Heart left ventricle (tissue), 16 donors: ENCODE measurements at regions not wholly inside any gene's neighbourhood (a gene's known extent, or its start where the extent isn't known, plus 50 kb on each side); places are given as distances from the start of the nearest gene placed in this dataset.

Experiments used
- ATAC-seq, 4 donors: fragments of 200-7000 bp; cut with Tn5 transposase; one replicate each; pipeline ENCODE4 v1.9.1; 2020 to 2022; ENCODE audit warnings: moderate library complexity in 4 of 4, mild to moderate bottlenecking in 3 of 4, moderate number of reproducible peaks in 1 of 4
- DNase-seq, 5 donors: peaks; one replicate each; pipeline ENCODE4 v3.0.0-alpha.2; 2020
- H3K27ac ChIP-seq, 12 donors: fragments of 200-600 bp; sonication (generic) in 4 of 12; one replicate each; pipeline versions ENCODE4 v1.5.0 to v1.8.0; 2016 to 2022; ENCODE audit warnings: mild to moderate bottlenecking in 2 of 12
- H3K27me3 ChIP-seq, 9 donors: fragments of 200-600 bp; sonication (generic) in 2 of 9; one replicate each; pipeline versions ENCODE4 v1.5.1 to v1.8.0; 2016 to 2022; ENCODE audit warnings: mild to moderate bottlenecking in 3 of 9
- H3K36me3 ChIP-seq, 9 donors: fragments of 200-600 bp; sonication (generic) in 2 of 9; one replicate each; pipeline versions ENCODE4 v1.5.0 to v1.8.0; 2018 to 2022; ENCODE audit warnings: mild to moderate bottlenecking in 2 of 9
- H3K4me1 ChIP-seq, 12 donors: fragments of 200-600 bp; sonication (generic) in 4 of 12; one replicate each; pipeline versions ENCODE4 v1.5.0 to v1.8.0; 2016 to 2022; ENCODE audit warnings: mild to moderate bottlenecking in 3 of 12
- H3K4me3 ChIP-seq, 12 donors: fragments of 200-600 bp; sonication (generic) in 4 of 12; one replicate each; pipeline versions ENCODE4 v1.5.0 to v1.8.0; 2017 to 2022; ENCODE audit warnings: mild to moderate bottlenecking in 9 of 12, moderate library complexity in 4 of 12
- H3K9me3 ChIP-seq, 12 donors: fragments of 200-600 bp; sonication (generic) in 4 of 12; one replicate each; pipeline versions ENCODE4 v1.5.0 to v1.8.0; 2016 to 2022; ENCODE audit warnings: mild to moderate bottlenecking in 1 of 12
- POLR2A ChIP-seq, 2 donors: fragments of 450-650 bp; IDR thresholded peaks; one replicate each; pipeline ENCODE4 v1.6.1; 2017; ENCODE audit warnings: antibody characterized with exemption in 2 of 2, mild to moderate bottlenecking in 2 of 2, moderate library complexity in 2 of 2
- WGBS, 4 donors: extraction: QIAGEN DNeasy Blood & Tissue Kit in 2 of 4; methylation state at CpG; one replicate each; pipeline versions ENCODE4 v1.1.5 to v1.1.7; 2013 to 2018; 5-methylcytosine and 5-hydroxymethylcytosine counted together
- intact Hi-C, 10 donors: fragments of 100-400 bp; cut with DNase I; formaldehyde crosslinking; loops; one replicate each; pipeline versions ENCODE4 v1.11.1 to v1.14.2; 2022
- TF ChIP-seq, protein P1 (sequence below), 12 donors: fragments of 200-600 bp; sonication (generic) in 4 of 12; IDR thresholded peaks; one replicate each; pipeline versions ENCODE4 v1.5.0 to v1.8.0; 2018 to 2022; ENCODE audit warnings: antibody characterized with exemption in 12 of 12, mild to moderate bottlenecking in 5 of 12
- donor health status: ischemic (EF 13 %, LVEDD 7.1; RV severe dilation, severe dysfunction).
- donor health status: healthy with polysubstance abuse.
- donor health status: DM: no; HTN: yes; CAD: no.
- donor health status: DM: no; HTN: no; CAD: no.
- donor health status: ischemic (EF 25% LVEDD 6.9; RV normal size, moderate dysfunction).
- donor health status: ischemic (EF 25% LVEDD 5.7; RV mildly dilated, moderate dysfunction).
- donor health status: healthy.
- donor health status: DM: yes; HTN: yes; CAD: no.
- donor health status: ischemic (EF 35%, LVEDD 5.7; RV mildly dilated, moderate dysfunction).
- donor health status: nonischemic (EF 11% LVEDD 7.7; RV severe dilation, severe dysfunction).
- donor health status: DM: yes; HTN: yes; CAD: no.
- donor health status: PGD.
- donor health status: ischemic (EF 29% LVEDD 5.4; RV normal size, mild dysfunction).
- donor health status: nonischemic (EF 23%, LVEDD 6.1; RV moderate dilation, normal function).

- no peaks in the 10 kb centered on the region for H3K27me3 ChIP-seq
- TF ChIP-seq, protein P1, sequence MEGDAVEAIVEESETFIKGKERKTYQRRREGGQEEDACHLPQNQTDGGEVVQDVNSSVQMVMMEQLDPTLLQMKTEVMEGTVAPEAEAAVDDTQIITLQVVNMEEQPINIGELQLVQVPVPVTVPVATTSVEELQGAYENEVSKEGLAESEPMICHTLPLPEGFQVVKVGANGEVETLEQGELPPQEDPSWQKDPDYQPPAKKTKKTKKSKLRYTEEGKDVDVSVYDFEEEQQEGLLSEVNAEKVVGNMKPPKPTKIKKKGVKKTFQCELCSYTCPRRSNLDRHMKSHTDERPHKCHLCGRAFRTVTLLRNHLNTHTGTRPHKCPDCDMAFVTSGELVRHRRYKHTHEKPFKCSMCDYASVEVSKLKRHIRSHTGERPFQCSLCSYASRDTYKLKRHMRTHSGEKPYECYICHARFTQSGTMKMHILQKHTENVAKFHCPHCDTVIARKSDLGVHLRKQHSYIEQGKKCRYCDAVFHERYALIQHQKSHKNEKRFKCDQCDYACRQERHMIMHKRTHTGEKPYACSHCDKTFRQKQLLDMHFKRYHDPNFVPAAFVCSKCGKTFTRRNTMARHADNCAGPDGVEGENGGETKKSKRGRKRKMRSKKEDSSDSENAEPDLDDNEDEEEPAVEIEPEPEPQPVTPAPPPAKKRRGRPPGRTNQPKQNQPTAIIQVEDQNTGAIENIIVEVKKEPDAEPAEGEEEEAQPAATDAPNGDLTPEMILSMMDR (IDR thresholded peaks at IDR 0.05) = no peak
- TF ChIP-seq POLR2A (IDR thresholded peaks at IDR 0.05) = no peak
- no peak for ATAC-seq
- H3K4me3 ChIP-seq = no peak overlapping the region
- no peaks in the 10 kb centered on the region for H3K36me3 ChIP-seq
- intact Hi-C loops = no loop called here
- H3K9me3 ChIP-seq = peaks cover 0 to 1% (median 0%) of the 10 kb centered on the region in 12 donors
- no peak overlapping the region for H3K27ac ChIP-seq
- H3K4me1 ChIP-seq = no peaks in the 10 kb centered on the region
- DNase-seq = no peak
- WGBS, 4 donors = 92 to 97% (median 94%) methylated on average over 3 of the region's 3 CpGs
Observed at GRCh38 chr2:208982831-208983230, 441.0 kb upstream of the MAP2 start.

- no peak overlapping the region for H3K27ac ChIP-seq
- no peaks in the 10 kb centered on the region for H3K27me3 ChIP-seq
- DNase-seq (no peak), ATAC-seq (no peak)
- no peaks in the 10 kb centered on the region for H3K36me3 ChIP-seq
- WGBS, 4 donors = 80 to 91% (median 85%) methylated on average over 3 of the region's 3 CpGs
- no peak for TF ChIP-seq POLR2A (IDR thresholded peaks at IDR 0.05)
- TF ChIP-seq, protein P1 (IDR thresholded peaks at IDR 0.05) = no peak
- peaks cover 0 to 6% (median 0%) of the 10 kb centered on the region in 12 donors for H3K9me3 ChIP-seq
- no peak overlapping the region for H3K4me3 ChIP-seq
- H3K4me1 ChIP-seq = no peaks in the 10 kb centered on the region
- intact Hi-C loops = no loop called here
Observed at GRCh38 chr2:208983486-208983885, 440.4 kb upstream of the MAP2 start.

DNA sequence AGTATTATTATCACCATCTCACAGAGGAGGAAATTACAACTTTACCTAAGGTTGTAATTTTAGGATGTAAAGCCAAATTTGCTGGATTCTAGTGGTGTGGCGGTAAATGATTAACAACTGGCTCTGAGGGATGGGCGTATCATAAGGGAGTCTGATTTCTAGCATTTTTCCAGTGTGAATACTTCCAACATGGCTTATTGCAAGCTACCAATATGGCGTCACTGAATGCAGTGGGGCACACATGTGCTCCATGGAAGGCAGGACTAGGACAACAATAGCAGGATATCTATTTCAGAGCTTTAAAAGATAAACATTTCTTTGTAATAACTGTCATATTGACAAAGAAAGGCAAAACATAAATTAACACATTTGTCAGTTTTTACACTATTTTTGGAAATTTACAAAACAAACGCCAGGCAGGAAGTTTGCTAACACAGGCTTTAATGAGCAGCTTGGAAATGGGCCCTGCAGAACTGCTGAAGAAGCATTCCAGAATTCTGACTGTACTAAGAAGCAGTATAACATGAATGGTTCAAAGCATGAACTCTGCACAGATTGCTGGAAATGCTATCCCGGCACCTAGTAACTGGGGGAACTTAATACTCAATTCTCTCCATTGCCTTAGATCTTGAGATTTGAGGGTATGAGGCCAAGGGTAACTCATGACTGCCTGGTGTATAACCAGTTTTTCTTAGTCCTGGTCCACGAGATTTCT, 439.3 kb upstream of the MAP2 start:
- intact Hi-C loops = no loop called here
- Histone ChIP-seq H3K36me3 (no peaks in the 10 kb centered on the region), H3K27me3 (no peaks in the 10 kb centered on the region), H3K27ac (no peak overlapping the region), H3K9me3 (peaks cover 0 to 6% (median 0%) of the 10 kb centered on the region in 12 donors), H3K4me1 (no peaks in the 10 kb centered on the region), H3K4me3 (no peak overlapping the region)
- no peak for TF ChIP-seq POLR2A (IDR thresholded peaks at IDR 0.05)
- TF ChIP-seq, protein P1 (IDR thresholded peaks at IDR 0.05) = no peak
- DNase-seq (no peak), ATAC-seq (no peak)
- 72 to 82% (median 76%) methylated on average over 6 of the region's 6 CpGs for WGBS, 4 donors

DNA sequence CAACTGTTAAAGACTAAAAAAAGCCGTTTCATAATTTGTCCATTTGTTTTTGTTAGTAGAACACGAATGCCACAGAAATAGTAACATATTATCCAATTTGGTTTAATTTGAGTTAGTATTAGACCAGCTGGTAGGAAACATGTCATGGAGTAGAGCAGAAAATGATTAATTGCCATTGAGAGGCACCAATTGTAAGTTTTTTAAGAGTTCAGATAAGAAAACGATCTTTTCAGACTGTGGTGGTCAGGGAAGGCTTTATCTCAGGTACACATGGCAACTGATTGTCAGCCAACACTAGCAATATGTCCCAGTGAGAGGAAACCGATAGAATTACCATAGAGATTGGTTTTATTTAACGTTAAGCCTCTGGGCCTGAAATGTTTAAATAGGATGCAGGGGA, 438.2 kb upstream of the MAP2 start:
- Histone ChIP-seq H3K9me3 (peaks cover 0 to 6% (median 0%) of the 10 kb centered on the region in 12 donors), H3K27me3 (no peaks in the 10 kb centered on the region), H3K4me1 (no peaks in the 10 kb centered on the region), H3K27ac (no peak overlapping the region), H3K4me3 (no peak overlapping the region), H3K36me3 (no peaks in the 10 kb centered on the region)
- DNase-seq (no peak), ATAC-seq (no peak)
- 37 to 53% (median 43%) methylated on average over 5 of the region's 5 CpGs for WGBS, 4 donors
- intact Hi-C loops = no loop called here
- TF ChIP-seq, protein P1 (IDR thresholded peaks at IDR 0.05) = no peak
- TF ChIP-seq POLR2A (IDR thresholded peaks at IDR 0.05) = no peak
